ENCODE measurements at regions not wholly inside any gene's neighbourhood (a gene's known extent, or its start where the extent isn't known, plus 50 kb on each side); places are given as distances from the start of the nearest gene placed in this dataset.
A peak's percentile ranks its signal among the peaks of the same experiment; 100 is the strongest.

- TF ChIP-seq CTCF (IDR thresholded peaks at IDR 0.05; ENCODE audit: low read depth, low read length) = peak; percentile 53
- TF ChIP-seq EZH2phosphoT487 (IDR thresholded peaks at IDR 0.05; ENCODE audit: low read depth) = no peak
Observed at GRCh38 chr9:108535526-108535925, 320.3 kb downstream of the ACTL7B start.
